Adrenal gland (tissue), 5 donors: ENCODE measurements at regions not wholly inside any gene's neighbourhood (a gene's known extent, or its start where the extent isn't known, plus 50 kb on each side); places are given as distances from the start of the nearest gene placed in this dataset.

ENCODE experiments used
- POLR2A ChIP-seq, 2 donors: fragments of 450-650 bp; IDR thresholded peaks; one replicate each; pipeline ENCODE4 v1.6.1; 2017; ENCODE audit warnings: antibody characterized with exemption in 2 of 2, mild to moderate bottlenecking in 2 of 2, moderate library complexity in 1 of 2
- TF ChIP-seq, protein P1 (sequence below), 6 experiments: fragments of 450-650 bp in 4 of 6; fragments of 200-600 bp in 2 of 6; sonication (generic) in 1 of 6; IDR thresholded peaks; 1 replicate in 5 of 6; 2 replicates in 1 of 6; pipeline versions ENCODE4 v1.5.1 to v1.8.0; 2016 to 2021; ENCODE audit warnings: antibody characterized with exemption in 6 of 6, mild to moderate bottlenecking in 2 of 6, moderate library complexity in 1 of 6
- donor health status: DM: no; HTN: no; CAD: no.

DNA sequence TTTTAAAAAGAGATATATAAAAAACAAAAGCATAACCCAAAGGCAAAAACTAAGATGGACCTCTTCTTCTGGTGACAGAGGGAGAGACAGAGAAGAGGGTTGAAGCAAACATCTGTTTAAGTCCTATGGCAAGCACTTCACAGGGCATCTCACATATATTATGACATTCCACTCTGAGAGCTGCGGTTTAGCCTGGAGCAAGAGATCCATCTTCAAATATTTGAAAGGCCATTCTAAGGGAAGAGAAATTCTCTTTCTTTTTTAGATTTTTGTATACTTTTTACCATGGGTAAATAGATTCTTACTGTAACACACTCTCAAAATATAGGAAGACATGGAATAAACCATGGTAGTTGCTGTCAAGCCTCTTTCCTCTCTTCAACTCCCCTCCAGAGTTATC lies 204.1 kb downstream of the GXYLT1 start:
- TF ChIP-seq, protein P1, sequence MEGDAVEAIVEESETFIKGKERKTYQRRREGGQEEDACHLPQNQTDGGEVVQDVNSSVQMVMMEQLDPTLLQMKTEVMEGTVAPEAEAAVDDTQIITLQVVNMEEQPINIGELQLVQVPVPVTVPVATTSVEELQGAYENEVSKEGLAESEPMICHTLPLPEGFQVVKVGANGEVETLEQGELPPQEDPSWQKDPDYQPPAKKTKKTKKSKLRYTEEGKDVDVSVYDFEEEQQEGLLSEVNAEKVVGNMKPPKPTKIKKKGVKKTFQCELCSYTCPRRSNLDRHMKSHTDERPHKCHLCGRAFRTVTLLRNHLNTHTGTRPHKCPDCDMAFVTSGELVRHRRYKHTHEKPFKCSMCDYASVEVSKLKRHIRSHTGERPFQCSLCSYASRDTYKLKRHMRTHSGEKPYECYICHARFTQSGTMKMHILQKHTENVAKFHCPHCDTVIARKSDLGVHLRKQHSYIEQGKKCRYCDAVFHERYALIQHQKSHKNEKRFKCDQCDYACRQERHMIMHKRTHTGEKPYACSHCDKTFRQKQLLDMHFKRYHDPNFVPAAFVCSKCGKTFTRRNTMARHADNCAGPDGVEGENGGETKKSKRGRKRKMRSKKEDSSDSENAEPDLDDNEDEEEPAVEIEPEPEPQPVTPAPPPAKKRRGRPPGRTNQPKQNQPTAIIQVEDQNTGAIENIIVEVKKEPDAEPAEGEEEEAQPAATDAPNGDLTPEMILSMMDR (IDR thresholded peaks at IDR 0.05) = no peak
- TF ChIP-seq POLR2A (IDR thresholded peaks at IDR 0.05) = no peak
